DMS 273 (cell line): ENCODE measurements at regions not wholly inside any gene's neighbourhood (a gene's known extent, or its start where the extent isn't known, plus 50 kb on each side); places are given as distances from the start of the nearest gene placed in this dataset.
"Not testable (repeated sequence)": the region's sequence is repeated elsewhere in the genome, so short reads cannot be mapped to it uniquely, and the experiment has no call there.

Experiments
- DNase-seq: peaks from one replicate; lab custom pipeline; 2025; ENCODE audit not compliant: unreplicated experiment; lab: John Stamatoyannopoulos, UW

DNA sequence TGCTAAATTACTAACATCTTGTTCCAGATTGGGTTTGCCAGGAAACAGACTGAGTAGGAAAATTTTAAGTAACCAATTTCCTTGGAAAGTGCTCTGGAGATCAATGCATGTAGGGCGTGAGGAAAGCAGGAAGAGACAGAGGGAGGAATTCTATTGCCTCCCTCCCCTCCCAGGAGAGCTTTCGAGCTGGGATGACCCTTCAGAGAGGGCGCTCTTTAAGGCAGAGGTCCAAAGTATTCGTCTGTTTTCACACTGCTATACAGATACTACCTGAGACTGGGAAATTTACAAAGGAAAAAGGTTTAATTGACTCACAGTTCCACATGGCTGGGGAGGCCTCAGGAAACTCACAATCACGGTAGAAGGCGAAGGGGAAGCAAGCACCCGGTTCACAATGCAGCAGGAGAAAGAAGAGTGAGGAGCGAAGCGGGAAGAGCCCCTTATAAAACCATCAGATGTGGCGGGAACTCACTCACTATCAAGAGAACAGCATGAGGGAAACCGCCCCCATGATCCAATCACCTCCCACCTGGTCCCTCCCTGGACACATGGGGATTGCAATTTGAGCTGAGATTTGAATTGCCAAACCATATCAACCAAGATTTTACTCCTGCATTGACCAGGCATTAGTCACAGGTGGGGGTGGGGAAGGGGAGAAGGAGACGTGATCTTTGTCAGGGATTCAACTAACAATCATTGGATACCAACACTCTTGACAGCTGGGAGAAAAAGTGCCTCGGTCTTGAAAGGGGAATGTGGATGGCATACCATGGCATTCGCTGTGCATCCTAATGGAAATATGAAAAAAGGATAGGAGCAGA is 63.8 kb downstream of the SLITRK2 start:
- DNase-seq: no peak

DNA sequence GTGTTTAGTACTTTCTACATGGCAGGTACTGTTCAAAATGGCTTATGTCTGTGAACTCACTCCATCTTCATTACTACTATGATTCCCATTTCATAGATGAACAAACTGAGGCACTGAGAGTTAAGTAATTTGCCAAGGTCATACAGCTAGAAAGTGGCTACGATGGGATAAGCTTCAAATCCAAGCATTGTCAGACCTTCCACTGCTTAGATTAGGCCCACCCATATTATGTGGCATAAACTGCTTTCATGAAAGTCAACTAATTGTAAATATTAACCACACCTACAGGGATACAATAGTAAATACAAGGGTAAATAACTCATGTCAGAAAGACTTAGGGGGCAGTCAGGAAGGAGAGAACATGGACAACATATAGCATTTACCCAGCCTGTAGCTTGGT is 68.8 kb downstream of the SLITRK2 start:
- DNase-seq: no peak

GRCh38 chrX:145910017-145910416 is 92.4 kb downstream of the SLITRK2 start:
- peak; percentile 15 for DNase-seq

- DNase-seq: no peak
Observed at GRCh38 chrX:145919400-145919799, 101.8 kb downstream of the SLITRK2 start.

GRCh38 chrX:145923376-145923775 is 105.7 kb downstream of the SLITRK2 start:
- DNase-seq: peak; percentile 48

DNA sequence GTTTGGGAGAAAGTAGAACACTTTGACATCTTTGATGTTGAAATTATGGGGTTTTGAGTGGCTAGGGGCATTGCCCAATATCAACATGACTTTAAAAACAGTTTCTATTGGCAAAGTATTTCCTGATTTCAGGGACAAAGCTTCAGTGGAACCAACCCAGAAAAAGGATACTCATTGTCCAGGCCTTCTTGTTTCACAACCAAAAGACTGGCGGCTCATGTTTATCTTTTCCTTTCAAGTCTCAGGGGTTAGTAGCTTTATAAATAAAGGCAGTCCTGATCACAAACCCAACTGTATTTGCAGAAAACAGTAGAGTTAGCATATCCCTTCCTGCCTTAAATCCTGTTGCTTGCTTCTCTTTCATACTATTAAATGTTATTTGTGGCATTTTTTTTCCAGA is 119.1 kb downstream of the SLITRK2 start:
- no peak for DNase-seq

DNA sequence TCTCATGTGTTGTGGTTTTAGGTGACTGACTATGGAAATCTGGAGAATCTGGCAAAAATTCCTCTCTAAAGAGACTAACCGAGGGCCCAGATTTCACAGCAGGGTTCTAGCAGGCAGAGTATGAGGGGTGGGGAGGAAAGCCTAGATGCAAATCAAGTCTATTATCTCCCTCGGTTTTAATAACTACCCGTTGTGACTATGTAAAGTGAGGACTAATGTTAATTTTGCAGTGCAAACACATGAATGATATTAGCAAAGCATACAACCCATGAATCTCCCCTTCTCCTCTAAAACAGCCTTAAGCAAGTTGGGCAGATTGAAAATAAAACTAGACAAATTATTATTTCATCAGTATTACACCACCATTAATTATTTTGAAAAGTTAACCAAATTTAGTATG is 131.4 kb downstream of the SLITRK2 start:
- no peak for DNase-seq

- DNase-seq: no peak
Observed at GRCh38 chrX:145953628-145954027, 136.0 kb downstream of the SLITRK2 start.

GRCh38 chrX:145990051-145990450 is 172.4 kb downstream of the SLITRK2 start:
- no peak for DNase-seq

DNA sequence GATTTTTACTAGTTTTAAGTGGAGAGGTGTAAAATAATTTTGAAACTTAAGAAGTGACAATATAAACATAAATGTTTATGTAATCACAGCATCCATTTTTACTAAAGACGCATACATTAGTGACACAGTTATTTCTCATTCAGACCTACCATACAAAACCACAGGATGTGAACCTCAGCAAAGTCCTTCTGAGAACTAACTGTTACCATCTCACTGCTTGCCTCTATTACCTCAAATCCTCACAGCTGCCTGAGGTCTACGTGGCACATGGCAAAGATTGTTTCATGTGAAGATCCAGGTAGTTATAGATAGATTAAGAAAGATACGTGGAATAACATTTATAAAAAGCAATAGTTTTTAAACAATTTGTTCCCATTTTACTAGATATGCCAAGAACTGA is 189.0 kb downstream of the SLITRK2 start:
- no peak for DNase-seq

DNA sequence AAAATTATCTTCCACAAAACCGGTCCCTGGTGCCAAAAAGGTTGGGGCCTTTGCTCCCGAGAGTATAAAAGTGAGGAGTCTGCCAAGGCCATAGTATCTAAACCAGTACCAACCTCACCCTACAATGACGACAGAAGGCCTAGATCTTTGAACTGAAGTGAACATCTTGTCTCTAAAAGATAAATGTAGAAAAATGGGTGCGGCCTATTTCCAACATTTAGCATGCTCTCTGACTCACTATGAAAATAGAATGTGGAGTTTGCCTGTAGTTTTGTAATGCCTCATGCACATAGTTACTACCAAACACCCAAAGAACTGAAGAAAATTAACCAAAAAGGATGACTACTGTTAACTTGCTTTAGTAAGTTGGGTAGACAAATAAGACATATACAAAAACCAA is 218.4 kb downstream of the SLITRK2 start:
- DNase-seq: no peak

DNA sequence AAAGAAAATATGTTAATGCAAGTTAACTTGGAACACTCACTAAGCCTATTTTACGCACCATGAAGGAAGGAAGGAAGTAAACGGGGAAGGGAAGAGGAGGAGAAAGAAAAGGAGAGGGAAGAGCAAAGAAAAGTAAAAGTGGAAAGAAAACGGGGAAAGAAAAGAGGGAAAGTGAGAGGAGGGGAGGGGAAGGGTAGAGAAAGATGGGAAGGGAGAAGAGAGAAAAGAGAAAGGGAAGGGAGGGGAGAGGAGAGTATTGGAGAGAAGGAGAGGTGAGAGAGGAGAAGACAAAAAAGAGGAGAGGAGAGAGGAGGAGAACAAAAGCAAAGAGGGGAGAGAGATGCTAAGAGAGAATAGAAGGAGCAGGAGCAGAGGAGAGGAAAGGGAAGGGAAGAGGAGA is 224.1 kb downstream of the SLITRK2 start:
- DNase-seq: no peak

GRCh38 chrX:146046011-146046715 is 228.5 kb downstream of the SLITRK2 start:
- DNase-seq: not testable (repeated sequence)

- not testable (repeated sequence) for DNase-seq
Observed at GRCh38 chrX:146049568-146049967, 231.9 kb downstream of the SLITRK2 start.

GRCh38 chrX:146054311-146054710 is 236.7 kb downstream of the SLITRK2 start:
- peak; percentile 87 for DNase-seq

- DNase-seq: no peak
Observed at GRCh38 chrX:146055733-146056132, 238.1 kb downstream of the SLITRK2 start.

- DNase-seq: no peak
Observed at GRCh38 chrX:146056511-146057081, 239.0 kb downstream of the SLITRK2 start.

DNA sequence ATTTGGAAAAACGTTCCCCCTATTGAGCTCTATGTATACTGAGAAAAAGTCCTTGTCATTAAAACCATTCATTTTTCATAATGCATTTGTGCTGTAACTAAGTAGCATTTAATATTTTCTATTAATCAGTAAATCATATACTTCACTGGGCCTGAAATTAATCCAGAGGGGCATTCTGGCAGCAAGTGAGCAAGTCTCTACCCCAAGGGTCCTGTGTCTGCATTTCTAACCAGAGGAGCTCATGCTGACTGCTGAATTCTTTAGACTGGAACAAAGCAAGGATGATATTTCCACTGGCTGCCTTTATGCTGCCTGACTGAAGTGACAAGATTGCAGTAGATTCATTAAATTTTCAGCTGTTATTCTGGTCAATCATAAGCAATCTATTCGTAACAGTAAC is 246.5 kb downstream of the SLITRK2 start:
- no peak for DNase-seq

DNA sequence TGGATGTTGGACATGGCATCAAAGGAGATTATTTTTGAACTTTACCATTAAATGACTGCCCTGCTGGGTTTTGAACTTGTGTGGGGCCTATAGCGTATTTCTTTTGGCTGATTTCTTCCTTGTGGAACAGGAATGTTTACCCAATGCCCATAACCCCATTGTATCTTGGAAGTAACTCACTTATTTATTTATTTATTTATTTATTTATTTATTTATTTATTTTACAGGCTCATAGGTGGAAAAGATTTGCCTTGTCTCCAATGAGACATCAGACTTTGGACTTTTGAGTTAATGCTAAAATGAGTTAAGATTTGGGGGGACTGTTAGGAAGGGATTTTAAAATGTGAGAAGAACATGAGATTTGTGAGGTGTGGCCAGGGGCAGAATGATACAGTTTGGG is 273.1 kb downstream of the SLITRK2 start:
- no peak for DNase-seq

- no peak for DNase-seq
Observed at GRCh38 chrX:146109362-146109761, 291.7 kb downstream of the SLITRK2 start.

- DNase-seq: not testable (repeated sequence)
Observed at GRCh38 chrX:146119074-146119473, 301.4 kb downstream of the SLITRK2 start.

DNA sequence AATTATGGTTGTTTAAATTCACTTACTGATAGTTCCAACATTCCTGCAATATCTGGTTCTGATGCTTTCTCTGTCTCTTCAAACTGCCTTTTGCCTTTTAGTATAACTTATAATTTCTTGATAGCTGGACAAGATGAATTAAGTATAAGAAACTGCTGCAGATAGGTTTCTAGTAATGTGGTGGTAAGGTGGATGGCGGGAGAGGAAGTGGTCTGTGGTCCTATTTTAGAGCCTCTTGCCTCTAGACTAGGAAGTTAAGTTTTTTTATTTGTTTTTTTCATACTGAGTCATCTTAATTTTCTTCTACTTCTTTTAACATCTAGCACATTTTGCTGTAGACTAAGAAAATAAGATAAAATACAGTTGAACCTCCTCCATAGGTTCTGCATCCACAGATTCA is 310.0 kb downstream of the SLITRK2 start:
- DNase-seq: no peak
